Body of pancreas (tissue), 4 donors: ENCODE measurements at regions not wholly inside any gene's neighbourhood (a gene's known extent, or its start where the extent isn't known, plus 50 kb on each side); places are given as distances from the start of the nearest gene placed in this dataset.
"Not testable (repeated sequence)": the region's sequence is repeated elsewhere in the genome, so short reads cannot be mapped to it uniquely, and the experiment has no call there.

Experiments
- ATAC-seq: fragments of 150-250 bp; one replicate; pipeline ENCODE4 v1.9.1; 2016
- DNase-seq, 4 donors: peaks; one replicate each; pipeline ENCODE4 v3.0.0-alpha.2; 2019
- H3K27ac ChIP-seq, 4 donors: fragments of 200-600 bp; sonication (generic); 1 replicate in 3 of 4; 2 replicates in 1 of 4; pipeline versions ENCODE4 v1.5.1 to v1.6.1; 2016 to 2019; ENCODE audit warnings: mild to moderate bottlenecking in 1 of 4, mixed read lengths in 1 of 4, moderate library complexity in 1 of 4
- H3K27me3 ChIP-seq, 2 donors: fragments of 200-600 bp; sonication (generic); one replicate each; pipeline ENCODE4 v1.6.0; 2016; ENCODE audit warnings: mild to moderate bottlenecking in 1 of 2
- H3K36me3 ChIP-seq, 2 donors: fragments of 200-600 bp; sonication (generic); replicated peaks in 1 of 2; 2 replicates each; pipeline ENCODE4 v1.5.1; 2016; ENCODE audit warnings: low read depth in 2 of 2; ENCODE audit not compliant: insufficient read depth in 1 of 2
- H3K4me1 ChIP-seq: fragments of 200-600 bp; sonication (generic); one replicate; pipeline ENCODE4 v1.6.0; 2016
- H3K4me3 ChIP-seq, 2 donors: fragments of 200-600 bp; sonication (generic); 1 replicate in 1 of 2; 2 replicates in 1 of 2; pipeline ENCODE4 v1.5.1; 2016 to 2019
- H3K9me3 ChIP-seq, 3 donors: fragments of 200-600 bp; sonication (generic); 1 replicate in 2 of 3; 2 replicates in 1 of 3; pipeline ENCODE4 v1.5.1; 2016
- POLR2A ChIP-seq, 3 donors: fragments of 450-650 bp; IDR thresholded peaks; one replicate each; pipeline ENCODE4 v1.6.1; 2016; ENCODE audit warnings: antibody characterized with exemption in 3 of 3, mild to moderate bottlenecking in 2 of 3
- WGBS, 2 donors: methylation state at CpG; one replicate each; pipeline ENCODE4 v1.1.5; 2017; 5-methylcytosine and 5-hydroxymethylcytosine counted together
- intact Hi-C: fragments of 100-400 bp; cut with DNase I; formaldehyde crosslinking; loops from one replicate; pipeline ENCODE4 v1.15.1; 2023
- TF ChIP-seq, protein P1 (sequence below), 7 experiments: fragments of 450-650 bp in 4 of 7; fragments of 200-600 bp in 3 of 7; sonication (generic) in 3 of 7; IDR thresholded peaks; one replicate each; pipeline ENCODE4 v1.5.1; 2016 to 2019; ENCODE audit warnings: antibody characterized with exemption in 7 of 7

DNA sequence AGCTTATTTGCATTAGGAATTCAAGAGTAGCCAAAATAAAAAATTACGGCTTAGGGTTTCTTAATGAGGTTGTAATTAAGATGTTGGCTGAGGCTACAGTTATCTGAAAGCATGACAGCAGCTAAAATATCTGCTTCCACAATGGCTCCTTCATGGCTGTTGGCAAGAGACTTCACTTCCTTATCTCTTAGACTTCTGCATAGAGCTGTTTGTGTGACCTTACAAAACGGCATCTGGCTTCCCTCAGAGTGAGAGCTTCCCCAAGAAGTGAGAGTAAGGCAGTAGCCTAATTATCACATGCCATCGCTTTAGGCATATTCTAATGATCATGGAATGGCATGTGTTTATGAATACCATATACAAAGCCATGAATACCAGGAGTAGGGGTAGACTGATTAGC, 57.6 kb downstream of the CCDC59 start:
- no peaks in the 10 kb centered on the region for H3K27me3 ChIP-seq
- DNase-seq (no peak), ATAC-seq (no peak)
- no peak for TF ChIP-seq POLR2A (IDR thresholded peaks at IDR 0.05)
- TF ChIP-seq, protein P1, sequence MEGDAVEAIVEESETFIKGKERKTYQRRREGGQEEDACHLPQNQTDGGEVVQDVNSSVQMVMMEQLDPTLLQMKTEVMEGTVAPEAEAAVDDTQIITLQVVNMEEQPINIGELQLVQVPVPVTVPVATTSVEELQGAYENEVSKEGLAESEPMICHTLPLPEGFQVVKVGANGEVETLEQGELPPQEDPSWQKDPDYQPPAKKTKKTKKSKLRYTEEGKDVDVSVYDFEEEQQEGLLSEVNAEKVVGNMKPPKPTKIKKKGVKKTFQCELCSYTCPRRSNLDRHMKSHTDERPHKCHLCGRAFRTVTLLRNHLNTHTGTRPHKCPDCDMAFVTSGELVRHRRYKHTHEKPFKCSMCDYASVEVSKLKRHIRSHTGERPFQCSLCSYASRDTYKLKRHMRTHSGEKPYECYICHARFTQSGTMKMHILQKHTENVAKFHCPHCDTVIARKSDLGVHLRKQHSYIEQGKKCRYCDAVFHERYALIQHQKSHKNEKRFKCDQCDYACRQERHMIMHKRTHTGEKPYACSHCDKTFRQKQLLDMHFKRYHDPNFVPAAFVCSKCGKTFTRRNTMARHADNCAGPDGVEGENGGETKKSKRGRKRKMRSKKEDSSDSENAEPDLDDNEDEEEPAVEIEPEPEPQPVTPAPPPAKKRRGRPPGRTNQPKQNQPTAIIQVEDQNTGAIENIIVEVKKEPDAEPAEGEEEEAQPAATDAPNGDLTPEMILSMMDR (IDR thresholded peaks at IDR 0.05): no peak
- no peaks in the 10 kb centered on the region for H3K36me3 ChIP-seq
- H3K27ac ChIP-seq: no peak overlapping the region
- no peaks in the 10 kb centered on the region for H3K4me1 ChIP-seq
- H3K9me3 ChIP-seq: no peaks in the 10 kb centered on the region
- intact Hi-C loops: no loop called here
- H3K4me3 ChIP-seq: no peak overlapping the region
- WGBS, 2 donors: 26 to 30% methylated on average over 3 of the region's 3 CpGs

DNA sequence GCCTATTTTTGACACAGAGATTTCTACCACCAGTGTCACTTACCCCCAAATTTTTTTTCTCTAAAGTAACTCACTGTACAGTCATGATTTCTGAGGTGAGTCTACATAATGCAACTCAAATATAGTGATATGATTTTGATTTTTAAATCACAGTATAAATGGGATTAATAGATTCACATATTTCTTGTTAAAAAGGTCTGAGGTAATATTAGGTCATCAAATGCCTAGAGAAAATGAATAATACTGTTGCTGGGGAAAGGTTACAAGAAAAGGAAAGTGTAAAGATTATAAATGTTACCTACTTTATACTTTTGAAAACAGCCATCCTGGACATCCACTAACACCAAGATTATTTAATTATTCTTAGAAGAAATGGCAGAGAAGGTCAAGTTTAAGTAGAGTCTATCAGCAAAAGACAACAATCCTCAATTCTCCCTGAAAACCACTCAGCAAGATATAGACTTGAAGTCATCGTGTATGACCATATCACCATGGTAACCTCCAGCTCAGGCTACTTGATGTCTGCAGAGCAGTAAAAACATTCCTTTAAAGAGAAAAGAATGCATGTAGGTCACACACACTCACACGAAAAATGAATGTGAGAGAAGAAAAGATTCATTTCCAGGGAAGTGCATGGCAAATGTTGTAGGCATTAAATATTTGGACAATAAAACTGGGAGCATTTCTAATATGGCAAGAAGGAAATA, 58.7 kb downstream of the CCDC59 start:
- DNase-seq (no peak), ATAC-seq (no peak)
- H3K27ac ChIP-seq: no peak overlapping the region
- H3K36me3 ChIP-seq: no peaks in the 10 kb centered on the region
- TF ChIP-seq, protein P1 (IDR thresholded peaks at IDR 0.05): no peak
- TF ChIP-seq POLR2A (IDR thresholded peaks at IDR 0.05): no peak
- H3K27me3 ChIP-seq: no peaks in the 10 kb centered on the region
- H3K9me3 ChIP-seq: no peaks in the 10 kb centered on the region
- 8 to 12% methylated on average over 2 of the region's 2 CpGs for WGBS, 2 donors
- no peak overlapping the region for H3K4me3 ChIP-seq
- no peaks in the 10 kb centered on the region for H3K4me1 ChIP-seq
- intact Hi-C loops: no loop called here

DNA sequence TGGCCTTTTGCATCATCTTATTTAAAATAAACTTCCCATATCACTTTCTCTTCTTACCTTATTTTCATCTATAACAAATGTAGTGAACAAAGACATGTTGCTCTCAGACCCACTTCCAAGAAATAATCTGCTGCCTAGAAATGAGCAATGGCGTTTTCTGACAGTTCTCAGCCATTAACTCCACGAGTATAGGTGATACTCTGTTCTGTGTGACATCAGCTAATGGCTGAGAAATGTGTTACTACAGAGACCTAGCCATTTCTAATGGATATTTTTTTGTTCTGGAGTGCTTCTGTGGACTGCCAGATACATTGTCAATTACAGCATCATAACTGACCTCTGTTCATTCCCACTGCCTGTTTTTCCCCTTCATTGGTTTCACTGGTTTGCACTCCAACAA, 67.8 kb downstream of the CCDC59 start:
- H3K27me3 ChIP-seq: no peaks in the 10 kb centered on the region
- no peaks in the 10 kb centered on the region for H3K9me3 ChIP-seq
- no peaks in the 10 kb centered on the region for H3K36me3 ChIP-seq
- TF ChIP-seq, protein P1 (IDR thresholded peaks at IDR 0.05): no peak
- no peak for TF ChIP-seq POLR2A (IDR thresholded peaks at IDR 0.05)
- no peak overlapping the region for H3K4me3 ChIP-seq
- ATAC-seq: no peak
- no peaks in the 10 kb centered on the region for H3K4me1 ChIP-seq
- intact Hi-C loops: no loop called here
- DNase-seq: no peak
- H3K27ac ChIP-seq: no peak overlapping the region
- WGBS, 2 donors: 19 to 23% methylated on average over 2 of the region's 2 CpGs

DNA sequence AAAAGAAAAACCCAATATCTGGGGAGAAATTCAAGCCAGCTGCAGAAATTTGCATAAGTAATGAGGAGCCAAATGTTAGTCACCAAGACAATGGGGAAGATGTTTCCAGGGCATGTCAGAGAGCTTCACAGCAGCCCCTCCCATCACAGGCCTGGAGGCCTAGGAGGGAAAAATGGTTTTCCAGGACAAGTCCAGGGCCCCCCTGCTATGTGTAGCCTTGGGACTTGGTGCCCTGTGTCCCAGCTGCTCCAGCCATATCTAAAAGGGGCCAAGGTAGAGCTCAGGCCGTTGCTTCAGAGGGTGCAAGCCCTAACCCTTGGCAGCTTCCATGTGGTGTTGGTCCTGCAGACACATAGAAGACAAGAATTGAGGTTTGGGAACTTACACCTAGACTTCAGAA, 76.9 kb downstream of the CCDC59 start:
- H3K4me3 ChIP-seq, H3K27me3 ChIP-seq, ATAC-seq, DNase-seq, H3K27ac ChIP-seq, H3K4me1 ChIP-seq, H3K36me3 ChIP-seq, H3K9me3 ChIP-seq, intact Hi-C loops: not testable (repeated sequence)
- 0 to 21% methylated on average over 1 of the region's 1 CpG for WGBS, 2 donors

DNA sequence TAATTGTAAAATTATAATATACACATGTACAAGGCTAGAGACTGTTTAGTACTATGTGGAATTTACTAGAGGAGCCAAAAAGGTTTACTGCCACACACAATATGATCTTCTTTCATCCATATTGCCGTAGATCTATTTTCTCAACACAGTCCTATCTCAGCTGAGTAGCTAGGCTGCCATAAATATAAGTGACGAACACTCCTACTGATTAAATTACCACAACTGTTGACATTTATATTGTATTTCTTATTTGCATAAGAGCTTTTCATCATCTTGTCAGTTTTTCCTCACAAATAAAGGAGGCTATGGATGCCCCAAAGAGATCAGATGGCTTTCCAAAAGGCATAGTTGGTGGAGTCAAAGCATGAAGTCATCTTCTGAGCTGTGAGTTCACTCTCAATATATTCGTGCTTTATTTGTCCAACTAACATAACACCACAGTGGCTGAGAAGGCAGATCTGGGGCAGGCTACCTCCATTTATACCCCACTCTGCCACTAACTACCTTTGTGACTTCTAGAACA, 78.6 kb downstream of the CCDC59 start:
- Histone ChIP-seq H3K9me3 (peaks cover 0 to 8% (median 0%) of the 10 kb centered on the region in 3 donors), H3K4me1 (no peaks in the 10 kb centered on the region), H3K4me3 (no peak overlapping the region), H3K27ac (no peak overlapping the region), H3K36me3 (no peaks in the 10 kb centered on the region), H3K27me3 (no peaks in the 10 kb centered on the region)
- DNase-seq: no peak
- ATAC-seq: no peak
- WGBS, 2 donors: 48 to 50% methylated on average over 3 of the region's 3 CpGs
- TF ChIP-seq, protein P1 (IDR thresholded peaks at IDR 0.05): no peak
- no peak for TF ChIP-seq POLR2A (IDR thresholded peaks at IDR 0.05)
- intact Hi-C loops: no loop called here
